ENCODE measurements at regions not wholly inside any gene's neighbourhood (a gene's known extent, or its start where the extent isn't known, plus 50 kb on each side); places are given as distances from the start of the nearest gene placed in this dataset.
"Not testable (repeated sequence)": the region's sequence is repeated elsewhere in the genome, so short reads cannot be mapped to it uniquely, and the experiment has no call there.

DNA sequence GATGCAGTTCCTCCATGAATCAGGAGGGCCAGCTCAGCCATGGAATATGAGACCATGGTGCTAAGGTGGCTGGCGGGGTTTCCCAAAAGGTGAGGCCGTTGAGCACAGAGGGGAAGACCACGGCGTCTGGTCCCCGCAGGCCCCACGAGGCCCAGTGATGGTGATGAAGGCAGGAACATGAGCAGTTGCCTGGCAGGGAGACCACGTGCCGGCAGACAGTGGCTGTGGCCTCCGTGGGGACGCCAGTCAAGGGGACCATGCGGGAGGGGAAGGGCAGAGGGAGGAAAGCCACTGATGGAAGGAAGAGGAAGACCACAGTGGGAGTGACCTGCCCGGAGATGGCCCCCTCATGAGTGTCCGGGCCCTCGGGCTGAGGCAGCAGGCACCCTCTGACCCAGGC is 220.9 kb upstream of the SGCG start:
- TF ChIP-seq, protein P1, sequence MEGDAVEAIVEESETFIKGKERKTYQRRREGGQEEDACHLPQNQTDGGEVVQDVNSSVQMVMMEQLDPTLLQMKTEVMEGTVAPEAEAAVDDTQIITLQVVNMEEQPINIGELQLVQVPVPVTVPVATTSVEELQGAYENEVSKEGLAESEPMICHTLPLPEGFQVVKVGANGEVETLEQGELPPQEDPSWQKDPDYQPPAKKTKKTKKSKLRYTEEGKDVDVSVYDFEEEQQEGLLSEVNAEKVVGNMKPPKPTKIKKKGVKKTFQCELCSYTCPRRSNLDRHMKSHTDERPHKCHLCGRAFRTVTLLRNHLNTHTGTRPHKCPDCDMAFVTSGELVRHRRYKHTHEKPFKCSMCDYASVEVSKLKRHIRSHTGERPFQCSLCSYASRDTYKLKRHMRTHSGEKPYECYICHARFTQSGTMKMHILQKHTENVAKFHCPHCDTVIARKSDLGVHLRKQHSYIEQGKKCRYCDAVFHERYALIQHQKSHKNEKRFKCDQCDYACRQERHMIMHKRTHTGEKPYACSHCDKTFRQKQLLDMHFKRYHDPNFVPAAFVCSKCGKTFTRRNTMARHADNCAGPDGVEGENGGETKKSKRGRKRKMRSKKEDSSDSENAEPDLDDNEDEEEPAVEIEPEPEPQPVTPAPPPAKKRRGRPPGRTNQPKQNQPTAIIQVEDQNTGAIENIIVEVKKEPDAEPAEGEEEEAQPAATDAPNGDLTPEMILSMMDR (IDR thresholded peaks at IDR 0.05; ENCODE audit: insufficient read depth, low read depth, low read length), result not testable (repeated sequence)
- TF ChIP-seq EZH2 (IDR thresholded peaks at IDR 0.05; ENCODE audit: insufficient read depth, low read length), result not testable (repeated sequence)
